Neural progenitor cell (in vitro differentiated cells): ENCODE measurements at regions not wholly inside any gene's neighbourhood (a gene's known extent, or its start where the extent isn't known, plus 50 kb on each side); places are given as distances from the start of the nearest gene placed in this dataset.

Experiments used
- EZH2 ChIP-seq: fragments of 200-600 bp; sonication (generic); IDR thresholded peaks from 2 replicates; pipeline ENCODE4 v1.6.1; 2017; ENCODE audit warnings: antibody characterized with exemption, mild to moderate bottlenecking, moderate library complexity
- EZH2phosphoT487 ChIP-seq: fragments of 200-600 bp; sonication (generic); IDR thresholded peaks from 2 replicates; pipeline ENCODE4 v1.6.1; 2017; ENCODE audit warnings: antibody characterized with exemption
- TF ChIP-seq, protein P1 (sequence below): fragments of 200-600 bp; sonication (generic); IDR thresholded peaks from 2 replicates; pipeline ENCODE4 v1.5.1; 2017; ENCODE audit warnings: antibody characterized with exemption, mild to moderate bottlenecking

DNA sequence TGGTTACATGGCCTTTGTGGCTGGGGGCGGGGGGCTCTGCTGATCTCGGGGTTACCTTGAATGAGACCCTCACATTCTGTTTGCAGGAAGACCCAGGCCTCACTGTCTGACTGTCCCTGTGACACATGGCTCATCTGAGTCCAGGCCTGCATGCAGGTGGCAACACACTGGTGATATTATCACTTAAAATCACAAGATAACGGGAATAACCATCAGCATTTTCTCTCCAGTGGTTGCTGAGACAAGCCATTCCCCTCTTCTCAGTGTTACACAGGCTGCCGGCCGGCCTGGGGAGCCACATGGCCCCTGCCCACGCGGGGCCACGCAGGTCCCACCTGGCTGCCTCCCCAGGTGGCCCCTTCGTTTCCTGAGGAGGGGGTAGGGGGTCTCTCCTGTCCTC lies 197.6 kb downstream of the ENGASE start:
- no peak for TF ChIP-seq EZH2
- TF ChIP-seq, protein P1, sequence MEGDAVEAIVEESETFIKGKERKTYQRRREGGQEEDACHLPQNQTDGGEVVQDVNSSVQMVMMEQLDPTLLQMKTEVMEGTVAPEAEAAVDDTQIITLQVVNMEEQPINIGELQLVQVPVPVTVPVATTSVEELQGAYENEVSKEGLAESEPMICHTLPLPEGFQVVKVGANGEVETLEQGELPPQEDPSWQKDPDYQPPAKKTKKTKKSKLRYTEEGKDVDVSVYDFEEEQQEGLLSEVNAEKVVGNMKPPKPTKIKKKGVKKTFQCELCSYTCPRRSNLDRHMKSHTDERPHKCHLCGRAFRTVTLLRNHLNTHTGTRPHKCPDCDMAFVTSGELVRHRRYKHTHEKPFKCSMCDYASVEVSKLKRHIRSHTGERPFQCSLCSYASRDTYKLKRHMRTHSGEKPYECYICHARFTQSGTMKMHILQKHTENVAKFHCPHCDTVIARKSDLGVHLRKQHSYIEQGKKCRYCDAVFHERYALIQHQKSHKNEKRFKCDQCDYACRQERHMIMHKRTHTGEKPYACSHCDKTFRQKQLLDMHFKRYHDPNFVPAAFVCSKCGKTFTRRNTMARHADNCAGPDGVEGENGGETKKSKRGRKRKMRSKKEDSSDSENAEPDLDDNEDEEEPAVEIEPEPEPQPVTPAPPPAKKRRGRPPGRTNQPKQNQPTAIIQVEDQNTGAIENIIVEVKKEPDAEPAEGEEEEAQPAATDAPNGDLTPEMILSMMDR: no peak
- no peak for TF ChIP-seq EZH2phosphoT487
